Neural progenitor cell (in vitro differentiated cells): ENCODE measurements at regions not wholly inside any gene's neighbourhood (a gene's known extent, or its start where the extent isn't known, plus 50 kb on each side); places are given as distances from the start of the nearest gene placed in this dataset.

Experiments
- DNase-seq: peaks from one replicate; pipeline ENCODE4 v3.0.0-alpha.2; 2016; ENCODE audit warnings: low spot score
- H2AFZ ChIP-seq: fragments of 200-600 bp; sonication (generic); replicated peaks from 2 replicates; pipeline ENCODE4 v1.6.1; 2016; ENCODE audit warnings: antibody characterized with exemption
- H3F3A ChIP-seq: fragments of 200-600 bp; sonication (generic); 2 replicates; pipeline ENCODE4 v1.6.1; 2016; ENCODE audit warnings: antibody characterized with exemption, low read depth
- H3K27ac ChIP-seq: fragments of 200-600 bp; sonication (generic); 2 replicates; pipeline ENCODE4 v1.5.1; 2016; ENCODE audit warnings: mild to moderate bottlenecking
- H3K27me3 ChIP-seq: fragments of 200-600 bp; sonication (generic); 2 replicates; pipeline ENCODE4 v1.6.1; 2016; ENCODE audit warnings: mild to moderate bottlenecking, moderate library complexity
- H3K36me3 ChIP-seq: fragments of 200-600 bp; sonication (generic); 2 replicates; pipeline ENCODE4 v1.5.1; 2016
- H3K4me1 ChIP-seq: fragments of 200-600 bp; sonication (generic); 2 replicates; pipeline ENCODE4 v1.6.1; 2016; ENCODE audit warnings: mixed run types
- H3K4me2 ChIP-seq: fragments of 200-600 bp; sonication (generic); 2 replicates; pipeline ENCODE4 v1.6.1; 2016
- H3K4me3 ChIP-seq: fragments of 200-600 bp; sonication (generic); 2 replicates; pipeline ENCODE4 v1.5.1; 2016
- H3K79me2 ChIP-seq: fragments of 200-600 bp; sonication (generic); 2 replicates; pipeline ENCODE4 v1.6.1; 2016; ENCODE audit warnings: low read depth
- H3K9ac ChIP-seq: fragments of 200-600 bp; sonication (generic); 2 replicates; pipeline ENCODE4 v1.6.1; 2016
- H3K9me3 ChIP-seq: fragments of 200-600 bp; sonication (generic); 2 replicates; pipeline ENCODE4 v1.5.1; 2016; ENCODE audit warnings: low read depth
- H4K20me1 ChIP-seq: fragments of 200-600 bp; sonication (generic); 2 replicates; pipeline ENCODE4 v1.6.1; 2016; ENCODE audit warnings: low read depth
- H3K27ac Mint-ChIP-seq: 3 replicates; pipeline ENCODE4 v1.8.0; 2021; ENCODE audit warnings: mixed read lengths
- H3K27me3 Mint-ChIP-seq: 2 replicates; pipeline ENCODE4 v1.8.0; 2022; ENCODE audit warnings: low read depth, mild to moderate bottlenecking, inconsistent platforms, moderate library complexity, mixed read lengths; ENCODE audit not compliant: insufficient read depth
- H3K36me3 Mint-ChIP-seq: 3 replicates; pipeline ENCODE4 v1.8.0; 2021; ENCODE audit warnings: mixed read lengths
- H3K4me1 Mint-ChIP-seq: 3 replicates; pipeline ENCODE4 v1.8.0; 2021; ENCODE audit warnings: mixed read lengths
- H3K4me3 Mint-ChIP-seq: 3 replicates; pipeline ENCODE4 v1.8.0; 2021; ENCODE audit warnings: mild to moderate bottlenecking, moderate library complexity, mixed read lengths
- H3K9me3 Mint-ChIP-seq: 3 replicates; pipeline ENCODE4 v1.8.0; 2020; ENCODE audit warnings: mixed read lengths
- EZH2 ChIP-seq: fragments of 200-600 bp; sonication (generic); IDR thresholded peaks from 2 replicates; pipeline ENCODE4 v1.6.1; 2017; ENCODE audit warnings: antibody characterized with exemption, mild to moderate bottlenecking, moderate library complexity
- EZH2phosphoT487 ChIP-seq: fragments of 200-600 bp; sonication (generic); IDR thresholded peaks from 2 replicates; pipeline ENCODE4 v1.6.1; 2017; ENCODE audit warnings: antibody characterized with exemption
- TF ChIP-seq, protein P1 (sequence below): fragments of 200-600 bp; sonication (generic); IDR thresholded peaks from 2 replicates; pipeline ENCODE4 v1.5.1; 2017; ENCODE audit warnings: antibody characterized with exemption, mild to moderate bottlenecking

DNA sequence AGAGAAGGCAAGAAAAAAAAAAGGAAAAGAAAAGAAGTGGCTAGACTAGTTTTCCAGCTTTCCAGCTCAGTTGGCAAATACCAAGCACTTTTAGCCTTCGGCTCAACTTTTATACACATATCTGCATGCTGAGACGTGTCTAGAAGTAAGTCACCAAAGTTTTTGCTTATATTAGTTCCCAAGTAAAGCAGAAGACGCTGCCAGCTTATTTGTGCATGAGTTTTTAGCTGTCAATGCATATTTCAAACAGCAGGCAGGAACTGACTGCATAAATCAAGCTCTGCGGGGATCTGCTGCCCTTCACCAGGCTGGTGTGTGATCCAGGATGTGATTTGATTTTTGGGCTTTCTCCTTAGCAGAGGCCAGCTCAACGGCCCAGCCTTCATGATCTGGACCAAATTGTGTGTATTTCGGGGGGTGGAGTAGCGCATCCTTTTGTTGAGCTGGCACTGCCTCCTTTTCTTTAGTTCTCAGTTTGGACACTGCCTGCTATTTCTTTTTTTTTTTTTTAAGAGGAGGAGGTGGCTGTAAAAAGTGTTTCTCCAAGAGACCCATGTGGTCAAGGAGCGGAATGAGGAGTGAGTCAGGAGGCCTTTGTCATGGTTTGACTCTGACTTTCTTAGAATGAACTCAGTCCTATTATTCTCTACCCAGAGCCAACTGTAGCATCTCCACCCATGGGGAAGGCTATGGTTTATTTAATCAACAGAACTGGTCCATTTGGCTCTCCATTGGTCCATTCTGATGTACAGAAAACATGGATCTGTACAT is 162.6 kb upstream of the XYLT1 start:
- H3K27ac ChIP-seq = no peak overlapping the region
- no peak overlapping the region for H3K4me2 ChIP-seq
- Mint-ChIP-seq H3K4me3 (no peak overlapping the region), H3K9me3 (no peaks in the 10 kb centered on the region), H3K27ac (no peak overlapping the region), H3K27me3 (peaks cover 6% of the 10 kb centered on the region), H3K4me1 (peaks cover 3% of the 10 kb centered on the region), H3K36me3 (no peaks in the 10 kb centered on the region)
- DNase-seq = no peak
- no peaks in the 10 kb centered on the region for H3F3A ChIP-seq
- H3K9ac ChIP-seq = no peak overlapping the region
- H3K4me1 ChIP-seq = no peaks in the 10 kb centered on the region
- H3K36me3 ChIP-seq = no peaks in the 10 kb centered on the region
- H2AFZ ChIP-seq = no peak overlapping the region
- no peaks in the 10 kb centered on the region for H3K79me2 ChIP-seq
- H3K27me3 ChIP-seq = no peaks in the 10 kb centered on the region
- no peak overlapping the region for H3K4me3 ChIP-seq
- H4K20me1 ChIP-seq = no peaks in the 10 kb centered on the region
- TF ChIP-seq EZH2phosphoT487 (no peak), EZH2 (no peak)
- TF ChIP-seq, protein P1, sequence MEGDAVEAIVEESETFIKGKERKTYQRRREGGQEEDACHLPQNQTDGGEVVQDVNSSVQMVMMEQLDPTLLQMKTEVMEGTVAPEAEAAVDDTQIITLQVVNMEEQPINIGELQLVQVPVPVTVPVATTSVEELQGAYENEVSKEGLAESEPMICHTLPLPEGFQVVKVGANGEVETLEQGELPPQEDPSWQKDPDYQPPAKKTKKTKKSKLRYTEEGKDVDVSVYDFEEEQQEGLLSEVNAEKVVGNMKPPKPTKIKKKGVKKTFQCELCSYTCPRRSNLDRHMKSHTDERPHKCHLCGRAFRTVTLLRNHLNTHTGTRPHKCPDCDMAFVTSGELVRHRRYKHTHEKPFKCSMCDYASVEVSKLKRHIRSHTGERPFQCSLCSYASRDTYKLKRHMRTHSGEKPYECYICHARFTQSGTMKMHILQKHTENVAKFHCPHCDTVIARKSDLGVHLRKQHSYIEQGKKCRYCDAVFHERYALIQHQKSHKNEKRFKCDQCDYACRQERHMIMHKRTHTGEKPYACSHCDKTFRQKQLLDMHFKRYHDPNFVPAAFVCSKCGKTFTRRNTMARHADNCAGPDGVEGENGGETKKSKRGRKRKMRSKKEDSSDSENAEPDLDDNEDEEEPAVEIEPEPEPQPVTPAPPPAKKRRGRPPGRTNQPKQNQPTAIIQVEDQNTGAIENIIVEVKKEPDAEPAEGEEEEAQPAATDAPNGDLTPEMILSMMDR = no peak
- H3K9me3 ChIP-seq = no peaks in the 10 kb centered on the region

DNA sequence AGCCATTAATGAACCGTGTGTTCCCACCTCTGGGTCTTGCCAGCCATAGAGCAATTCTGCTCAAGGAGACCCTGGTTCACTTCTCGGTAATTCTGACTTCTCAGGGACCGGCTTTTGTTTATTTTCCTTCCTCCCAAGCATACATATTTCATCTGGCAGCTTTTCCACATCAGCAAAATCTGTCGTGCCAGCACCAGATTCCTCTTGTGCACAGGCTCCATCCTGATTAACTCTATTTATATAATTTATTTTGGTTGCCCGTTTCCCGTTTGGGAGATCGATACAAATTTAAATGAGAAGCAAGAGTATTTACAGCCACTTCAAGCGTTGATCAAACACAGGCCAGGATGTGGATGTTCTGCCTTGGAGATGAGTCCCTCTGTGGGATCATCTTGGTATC is 161.9 kb upstream of the XYLT1 start:
- Histone ChIP-seq H3K9me3 (no peaks in the 10 kb centered on the region), H3K9ac (no peak overlapping the region), H3K4me2 (no peak overlapping the region), H3K79me2 (no peaks in the 10 kb centered on the region), H3K4me3 (no peak overlapping the region), H3K36me3 (no peaks in the 10 kb centered on the region), H3F3A (no peaks in the 10 kb centered on the region), H2AFZ (no peak overlapping the region), H3K27ac (no peak overlapping the region), H3K27me3 (no peaks in the 10 kb centered on the region), H4K20me1 (no peaks in the 10 kb centered on the region), H3K4me1 (no peaks in the 10 kb centered on the region)
- DNase-seq = no peak
- no peak overlapping the region for H3K4me3 Mint-ChIP-seq
- H3K9me3 Mint-ChIP-seq = peaks cover 2% of the 10 kb centered on the region
- peaks cover 3% of the 10 kb centered on the region for H3K4me1 Mint-ChIP-seq
- TF ChIP-seq, protein P1 = no peak
- TF ChIP-seq EZH2phosphoT487 = no peak
- TF ChIP-seq EZH2 = no peak
- peaks cover 4% of the 10 kb centered on the region for H3K27me3 Mint-ChIP-seq
- no peak overlapping the region for H3K27ac Mint-ChIP-seq
- no peaks in the 10 kb centered on the region for H3K36me3 Mint-ChIP-seq

DNA sequence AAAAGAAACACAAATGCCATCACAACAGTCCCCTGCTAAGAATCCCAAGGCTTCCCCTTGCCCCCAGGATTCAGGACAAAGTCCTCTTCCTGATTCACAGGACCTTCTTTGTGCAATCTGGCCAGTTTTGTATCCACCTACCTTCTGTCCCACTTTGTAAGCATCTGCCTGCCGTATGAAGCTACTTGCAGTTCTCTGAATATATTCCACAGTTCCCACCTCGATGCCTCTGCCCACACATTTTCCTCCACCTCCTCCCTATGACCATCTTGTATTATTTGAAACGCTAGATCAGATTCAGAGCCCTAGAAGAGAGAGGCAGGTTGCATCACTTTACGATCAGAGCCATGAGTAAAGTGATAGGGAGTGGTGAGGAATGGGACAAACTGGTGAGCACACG is 159.2 kb upstream of the XYLT1 start:
- no peak overlapping the region for H3K27ac ChIP-seq
- H3K27me3 Mint-ChIP-seq = peaks cover 2% of the 10 kb centered on the region
- no peak overlapping the region for H3K4me2 ChIP-seq
- H3F3A ChIP-seq = no peaks in the 10 kb centered on the region
- H3K4me1 Mint-ChIP-seq = peaks cover 3% of the 10 kb centered on the region
- TF ChIP-seq EZH2 (no peak), EZH2phosphoT487 (no peak)
- TF ChIP-seq, protein P1 = no peak
- peaks cover 2% of the 10 kb centered on the region for H3K36me3 Mint-ChIP-seq
- H3K36me3 ChIP-seq = no peaks in the 10 kb centered on the region
- no peak overlapping the region for H2AFZ ChIP-seq
- no peaks in the 10 kb centered on the region for H4K20me1 ChIP-seq
- no peak overlapping the region for H3K9ac ChIP-seq
- no peaks in the 10 kb centered on the region for H3K9me3 ChIP-seq
- no peak overlapping the region for H3K4me3 Mint-ChIP-seq
- H3K79me2 ChIP-seq = no peaks in the 10 kb centered on the region
- no peaks in the 10 kb centered on the region for H3K4me1 ChIP-seq
- H3K27me3 ChIP-seq = no peaks in the 10 kb centered on the region
- H3K9me3 Mint-ChIP-seq = peaks cover 8% of the 10 kb centered on the region
- no peak overlapping the region for H3K27ac Mint-ChIP-seq
- no peak for DNase-seq
- no peak overlapping the region for H3K4me3 ChIP-seq
